ENCODE measurements at regions not wholly inside any gene's neighbourhood (a gene's known extent, or its start where the extent isn't known, plus 50 kb on each side); places are given as distances from the start of the nearest gene placed in this dataset.

DNA sequence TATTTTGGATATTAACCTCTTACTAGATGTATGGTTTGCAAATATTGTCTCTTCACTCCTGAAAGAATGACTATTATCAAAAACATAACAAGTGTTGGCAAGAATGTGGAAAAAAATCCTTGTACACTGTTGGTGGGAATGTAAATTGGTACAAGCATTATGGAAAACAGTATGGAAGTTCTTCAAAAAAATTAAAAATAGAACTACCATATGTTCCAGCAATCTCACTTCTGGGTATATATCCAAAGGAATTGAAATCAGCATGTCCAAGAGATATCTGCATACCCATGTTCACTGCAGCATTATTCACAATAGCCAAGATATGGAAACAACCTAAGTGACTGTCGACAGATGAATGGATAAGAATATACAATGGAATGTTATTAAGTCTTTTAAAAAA lies 61.6 kb upstream of the KIT start:
- Histone ChIP-seq H3K27me3 (ENCODE audit: control insufficient read depth, insufficient read depth, low read length) (no peaks in the 10 kb centered on the region), H3K18ac (ENCODE audit: low read depth, low read length) (no peak overlapping the region), H3K23ac (ENCODE audit: low read depth, low read length) (no peak overlapping the region), H3K56ac (ENCODE audit: extremely low read depth, insufficient read depth, low read length) (no peak overlapping the region), H4K8ac (ENCODE audit: low read depth in 2 of 2, low read length in 2 of 2) (no peak overlapping the region), H3K4ac (ENCODE audit: low read depth, low read length) (no peak overlapping the region), H2BK15ac (ENCODE audit: low read depth, low read length) (no peak overlapping the region), H3K4me1 (ENCODE audit: control insufficient read depth, insufficient read depth, low read length) (no peaks in the 10 kb centered on the region), H2BK5ac (ENCODE audit: low read depth, low read length, poor library complexity, severe bottlenecking) (no peak overlapping the region), H3K14ac (replicated peaks; ENCODE audit: low read depth, low read length) (no peak overlapping the region), H3K79me1 (ENCODE audit: low read depth in 1 of 2, low read length in 2 of 2) (no peaks in the 10 kb centered on the region), H4K20me1 (ENCODE audit: insufficient read depth, low read length) (no peaks in the 10 kb centered on the region), H3K9ac (ENCODE audit: low read depth, low read length) (no peak overlapping the region), H4K5ac (ENCODE audit: low read depth, low read length) (no peak overlapping the region), H2BK20ac (ENCODE audit: low read depth, low read length) (no peak overlapping the region), H2AK5ac (ENCODE audit: low read depth, low read length) (no peak overlapping the region), H2AK9ac (replicated peaks; ENCODE audit: low read depth, low read length, poor library complexity) (no peak overlapping the region), H3K4me2 (ENCODE audit: low read depth, low read length) (no peak overlapping the region), H3K36me3 (ENCODE audit: control insufficient read depth, insufficient read depth, low read length) (no peaks in the 10 kb centered on the region), H3K9me1 (ENCODE audit: insufficient read depth, low read length) (no peaks in the 10 kb centered on the region), H3K27ac (ENCODE audit: insufficient read depth, low read length) (no peak overlapping the region), H2AFZ (replicated peaks; ENCODE audit: low read length, poor library complexity) (no peak overlapping the region), H3K4me3 (ENCODE audit: insufficient read depth, low read depth, low read length) (no peak overlapping the region), H3K9me3 (ENCODE audit: control insufficient read depth, insufficient read depth, low read length) (no peaks in the 10 kb centered on the region), H2BK120ac (ENCODE audit: low read depth, low read length) (no peak overlapping the region), H4K91ac (ENCODE audit: insufficient read depth, low read depth, low read length) (no peak overlapping the region)
- no TSS peak for BruUV-seq (replicated peaks)
- ATAC-seq (ENCODE audit: low read depth): no peak
- ChIA-PET POLR2A (ENCODE audit: unreplicated experiment) (no interaction called here), CTCF (no interaction called here)
- TF ChIP-seq, protein P1, sequence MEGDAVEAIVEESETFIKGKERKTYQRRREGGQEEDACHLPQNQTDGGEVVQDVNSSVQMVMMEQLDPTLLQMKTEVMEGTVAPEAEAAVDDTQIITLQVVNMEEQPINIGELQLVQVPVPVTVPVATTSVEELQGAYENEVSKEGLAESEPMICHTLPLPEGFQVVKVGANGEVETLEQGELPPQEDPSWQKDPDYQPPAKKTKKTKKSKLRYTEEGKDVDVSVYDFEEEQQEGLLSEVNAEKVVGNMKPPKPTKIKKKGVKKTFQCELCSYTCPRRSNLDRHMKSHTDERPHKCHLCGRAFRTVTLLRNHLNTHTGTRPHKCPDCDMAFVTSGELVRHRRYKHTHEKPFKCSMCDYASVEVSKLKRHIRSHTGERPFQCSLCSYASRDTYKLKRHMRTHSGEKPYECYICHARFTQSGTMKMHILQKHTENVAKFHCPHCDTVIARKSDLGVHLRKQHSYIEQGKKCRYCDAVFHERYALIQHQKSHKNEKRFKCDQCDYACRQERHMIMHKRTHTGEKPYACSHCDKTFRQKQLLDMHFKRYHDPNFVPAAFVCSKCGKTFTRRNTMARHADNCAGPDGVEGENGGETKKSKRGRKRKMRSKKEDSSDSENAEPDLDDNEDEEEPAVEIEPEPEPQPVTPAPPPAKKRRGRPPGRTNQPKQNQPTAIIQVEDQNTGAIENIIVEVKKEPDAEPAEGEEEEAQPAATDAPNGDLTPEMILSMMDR (conservative IDR thresholded peaks at IDR 0.05; ENCODE audit: low read depth, low read length): no peak
- TF ChIP-seq RAD21 (IDR thresholded peaks at IDR 0.05; ENCODE audit: low read length) (no peak), MXI1 (IDR thresholded peaks at IDR 0.05; ENCODE audit: borderline replicate concordance, low read depth, low read length) (no peak), POLR2A (IDR thresholded peaks at IDR 0.05; ENCODE audit: low read depth, low read length) (no peak), MAFK (IDR thresholded peaks at IDR 0.05; ENCODE audit: low read depth, low read length) (no peak), CHD1 (IDR thresholded peaks at IDR 0.05; ENCODE audit: low read depth, low read length) (no peak), BHLHE40 (IDR thresholded peaks at IDR 0.05; ENCODE audit: low read depth, low read length) (no peak), RCOR1 (IDR thresholded peaks at IDR 0.05; ENCODE audit: insufficient replicate concordance, low read length) (no peak), MAZ (IDR thresholded peaks at IDR 0.05; ENCODE audit: borderline replicate concordance, low read depth, low read length) (no peak), RFX5 (IDR thresholded peaks at IDR 0.05; ENCODE audit: low read depth, low read length) (no peak), SMC3 (IDR thresholded peaks at IDR 0.05; ENCODE audit: low read depth, low read length) (no peak), NFE2L2 (IDR thresholded peaks at IDR 0.05; ENCODE audit: low read depth, low read length) (no peak), CEBPB (IDR thresholded peaks at IDR 0.05; ENCODE audit: low read depth, low read length) (no peak), FOS (IDR thresholded peaks at IDR 0.05; ENCODE audit: low read depth, low read length) (no peak)
- TF ChIP-seq, protein P2, sequence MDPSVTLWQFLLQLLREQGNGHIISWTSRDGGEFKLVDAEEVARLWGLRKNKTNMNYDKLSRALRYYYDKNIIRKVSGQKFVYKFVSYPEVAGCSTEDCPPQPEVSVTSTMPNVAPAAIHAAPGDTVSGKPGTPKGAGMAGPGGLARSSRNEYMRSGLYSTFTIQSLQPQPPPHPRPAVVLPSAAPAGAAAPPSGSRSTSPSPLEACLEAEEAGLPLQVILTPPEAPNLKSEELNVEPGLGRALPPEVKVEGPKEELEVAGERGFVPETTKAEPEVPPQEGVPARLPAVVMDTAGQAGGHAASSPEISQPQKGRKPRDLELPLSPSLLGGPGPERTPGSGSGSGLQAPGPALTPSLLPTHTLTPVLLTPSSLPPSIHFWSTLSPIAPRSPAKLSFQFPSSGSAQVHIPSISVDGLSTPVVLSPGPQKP (IDR thresholded peaks at IDR 0.05; ENCODE audit: borderline replicate concordance, low read depth, low read length): no peak
- TF ChIP-seq, protein P3, sequence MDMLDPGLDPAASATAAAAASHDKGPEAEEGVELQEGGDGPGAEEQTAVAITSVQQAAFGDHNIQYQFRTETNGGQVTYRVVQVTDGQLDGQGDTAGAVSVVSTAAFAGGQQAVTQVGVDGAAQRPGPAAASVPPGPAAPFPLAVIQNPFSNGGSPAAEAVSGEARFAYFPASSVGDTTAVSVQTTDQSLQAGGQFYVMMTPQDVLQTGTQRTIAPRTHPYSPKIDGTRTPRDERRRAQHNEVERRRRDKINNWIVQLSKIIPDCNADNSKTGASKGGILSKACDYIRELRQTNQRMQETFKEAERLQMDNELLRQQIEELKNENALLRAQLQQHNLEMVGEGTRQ (IDR thresholded peaks at IDR 0.05; ENCODE audit: low read depth, low read length): no peak
- WGBS, 2 experiments (ENCODE audit: extremely low coverage in 2 of 2, insufficient read length in 1 of 2): no CpG with 5 or more reads among the region's 1 CpG
- intact Hi-C loops (cut with micrococcal nuclease): no loop called here
- dilution Hi-C loops (cut with HindIII; ENCODE audit: low sequenced_read_pairs, unreplicated experiment): no loop called here
- DNase-seq: no peak
- in situ Hi-C loops (cut with MboI; ENCODE audit: low sequenced_read_pairs): no loop called here

All from IMR-90 (cell line).